Natural killer cell (primary cell): ENCODE measurements at regions not wholly inside any gene's neighbourhood (a gene's known extent, or its start where the extent isn't known, plus 50 kb on each side); places are given as distances from the start of the nearest gene placed in this dataset.

Experiments
- ATAC-seq, 3 donors: fragments of 150-1000 bp in 2 of 3; fragments of 200-7000 bp in 1 of 3; cut with Tn5 transposase; 1 replicate in 1 of 3; 2 replicates in 2 of 3; pipeline ENCODE4 v1.10.0; 2021; ENCODE audit warnings: mild to moderate bottlenecking in 2 of 3, moderate library complexity in 2 of 3
- DNase-seq, 2 donors: peaks; one replicate each; pipeline versions ENCODE4 v3.0.0 to v3.0.0-alpha.2; 2013 to 2021; ENCODE audit warnings: mixed read lengths in 1 of 2
- H3K27ac ChIP-seq: one replicate; pipeline ENCODE4 v1.5.1; 2013; ENCODE audit warnings: mild to moderate bottlenecking, low read length
- H3K27me3 ChIP-seq: one replicate; pipeline ENCODE4 v1.6.1; 2013; ENCODE audit warnings: low read length; ENCODE audit not compliant: control insufficient read depth, insufficient read depth
- H3K36me3 ChIP-seq: one replicate; pipeline ENCODE4 v1.6.1; 2013; ENCODE audit warnings: low read length; ENCODE audit not compliant: control insufficient read depth, insufficient read depth
- H3K4me1 ChIP-seq: one replicate; pipeline ENCODE4 v1.6.1; 2013; ENCODE audit warnings: low read length; ENCODE audit not compliant: control insufficient read depth, insufficient read depth
- H3K4me3 ChIP-seq: one replicate; pipeline ENCODE4 v1.5.1; 2013; ENCODE audit warnings: low read length
- H3K9me3 ChIP-seq: one replicate; pipeline ENCODE4 v1.6.1; 2013; ENCODE audit warnings: low read length; ENCODE audit not compliant: control insufficient read depth, insufficient read depth
- H3K27ac Mint-ChIP-seq, 2 donors: one replicate each; pipeline ENCODE4 v1.8.0; 2022; ENCODE audit warnings: mild to moderate bottlenecking in 2 of 2, mixed read lengths in 2 of 2, moderate library complexity in 1 of 2
- H3K27me3 Mint-ChIP-seq, 2 donors: one replicate each; pipeline ENCODE4 v1.8.0; 2022; ENCODE audit warnings: low read depth in 2 of 2, mixed read lengths in 2 of 2
- H3K36me3 Mint-ChIP-seq: one replicate; pipeline ENCODE4 v1.8.0; 2022; ENCODE audit warnings: mixed read lengths
- H3K4me1 Mint-ChIP-seq, 2 donors: one replicate each; pipeline ENCODE4 v1.8.0; 2022; ENCODE audit warnings: mixed read lengths in 2 of 2
- H3K4me3 Mint-ChIP-seq: one replicate; pipeline ENCODE4 v1.8.0; 2022; ENCODE audit warnings: mild to moderate bottlenecking, moderate library complexity, mixed read lengths
- H3K9me3 Mint-ChIP-seq, 2 donors: one replicate each; pipeline ENCODE4 v1.8.0; 2022; ENCODE audit warnings: mixed read lengths in 2 of 2
- WGBS: methylation state at CpG from one replicate; pipeline ENCODE4 v1.1.7; 2013; ENCODE audit warnings: missing lambda C conversion rate; ENCODE audit not compliant: insufficient coverage; 5-methylcytosine and 5-hydroxymethylcytosine counted together
- intact Hi-C: fragments of 100-400 bp; cut with micrococcal nuclease; formaldehyde crosslinking; loops from one replicate; pipeline ENCODE4 v1.14.2; 2022
- TF ChIP-seq, protein P1 (sequence below): fragments of 200-600 bp; IDR thresholded peaks from one replicate; pipeline ENCODE4 v1.8.0; 2022; ENCODE audit warnings: antibody characterized with exemption

DNA sequence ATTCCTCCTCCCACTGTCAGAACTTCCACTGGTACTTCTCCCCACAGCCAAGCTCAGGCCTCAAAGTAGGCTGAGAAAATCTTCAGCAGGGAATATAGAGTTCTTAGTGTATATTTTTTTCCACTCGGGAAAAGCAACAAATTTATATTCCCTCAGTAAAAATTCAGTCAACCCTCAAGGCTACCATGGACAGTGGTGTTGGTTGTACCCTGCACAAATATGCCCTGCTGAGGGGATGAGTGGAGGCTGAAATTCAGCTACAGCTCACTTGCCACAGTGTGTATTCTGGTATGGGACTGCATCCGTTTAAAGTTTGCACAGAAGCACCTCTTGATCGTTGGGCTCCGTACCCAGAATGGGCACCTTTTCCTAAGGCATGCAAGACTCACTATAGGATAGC lies 90.8 kb upstream of the LGALSL start:
- no peaks in the 10 kb centered on the region for H3K4me1 ChIP-seq
- WGBS: 79% methylated on average over 4 of the region's 4 CpGs
- TF ChIP-seq, protein P1, sequence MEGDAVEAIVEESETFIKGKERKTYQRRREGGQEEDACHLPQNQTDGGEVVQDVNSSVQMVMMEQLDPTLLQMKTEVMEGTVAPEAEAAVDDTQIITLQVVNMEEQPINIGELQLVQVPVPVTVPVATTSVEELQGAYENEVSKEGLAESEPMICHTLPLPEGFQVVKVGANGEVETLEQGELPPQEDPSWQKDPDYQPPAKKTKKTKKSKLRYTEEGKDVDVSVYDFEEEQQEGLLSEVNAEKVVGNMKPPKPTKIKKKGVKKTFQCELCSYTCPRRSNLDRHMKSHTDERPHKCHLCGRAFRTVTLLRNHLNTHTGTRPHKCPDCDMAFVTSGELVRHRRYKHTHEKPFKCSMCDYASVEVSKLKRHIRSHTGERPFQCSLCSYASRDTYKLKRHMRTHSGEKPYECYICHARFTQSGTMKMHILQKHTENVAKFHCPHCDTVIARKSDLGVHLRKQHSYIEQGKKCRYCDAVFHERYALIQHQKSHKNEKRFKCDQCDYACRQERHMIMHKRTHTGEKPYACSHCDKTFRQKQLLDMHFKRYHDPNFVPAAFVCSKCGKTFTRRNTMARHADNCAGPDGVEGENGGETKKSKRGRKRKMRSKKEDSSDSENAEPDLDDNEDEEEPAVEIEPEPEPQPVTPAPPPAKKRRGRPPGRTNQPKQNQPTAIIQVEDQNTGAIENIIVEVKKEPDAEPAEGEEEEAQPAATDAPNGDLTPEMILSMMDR: no peak
- no peak overlapping the region for H3K27ac Mint-ChIP-seq
- no peaks in the 10 kb centered on the region for H3K9me3 ChIP-seq
- no peak for DNase-seq
- H3K4me3 Mint-ChIP-seq: no peak overlapping the region
- H3K36me3 Mint-ChIP-seq: no peaks in the 10 kb centered on the region
- no peak for ATAC-seq
- H3K4me1 Mint-ChIP-seq: no peaks in the 10 kb centered on the region
- no peaks in the 10 kb centered on the region for H3K36me3 ChIP-seq
- no peaks in the 10 kb centered on the region for H3K9me3 Mint-ChIP-seq
- no peaks in the 10 kb centered on the region for H3K27me3 ChIP-seq
- intact Hi-C loops: no loop called here
- peaks cover 13 to 34% of the 10 kb centered on the region in 2 donors for H3K27me3 Mint-ChIP-seq
- no peak overlapping the region for H3K27ac ChIP-seq
- H3K4me3 ChIP-seq: no peak overlapping the region

DNA sequence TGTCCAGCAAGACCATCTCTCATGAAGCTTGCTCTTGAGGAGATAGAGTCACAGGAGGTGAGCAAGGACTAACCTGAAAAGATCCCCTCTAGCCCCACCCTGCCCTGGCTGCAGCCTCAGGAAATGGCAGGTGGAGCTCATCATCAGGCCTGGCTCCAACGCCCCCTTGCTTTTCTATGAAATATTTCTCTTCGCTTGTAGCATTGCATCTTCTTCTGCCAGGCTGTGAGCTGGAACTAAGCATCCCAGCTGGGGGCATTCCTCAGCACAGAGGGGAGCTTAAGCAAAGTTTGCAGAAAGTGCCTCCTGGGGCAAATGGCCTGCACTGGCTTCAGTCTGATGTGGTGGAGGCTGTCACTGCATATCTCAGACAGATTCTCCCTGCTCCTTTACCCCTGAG lies 90.1 kb upstream of the LGALSL start:
- intact Hi-C loops: no loop called here
- no peaks in the 10 kb centered on the region for H3K4me1 ChIP-seq
- Mint-ChIP-seq H3K36me3 (no peaks in the 10 kb centered on the region), H3K4me3 (no peak overlapping the region), H3K27ac (no peak overlapping the region), H3K4me1 (no peaks in the 10 kb centered on the region), H3K9me3 (no peaks in the 10 kb centered on the region), H3K27me3 (peaks cover 11 to 34% of the 10 kb centered on the region in 2 donors)
- WGBS: 86% methylated on average over 2 of the region's 2 CpGs
- H3K27me3 ChIP-seq: no peaks in the 10 kb centered on the region
- no peaks in the 10 kb centered on the region for H3K36me3 ChIP-seq
- no peaks in the 10 kb centered on the region for H3K9me3 ChIP-seq
- ATAC-seq: no peak
- TF ChIP-seq, protein P1: no peak
- H3K4me3 ChIP-seq: no peak overlapping the region
- no peak overlapping the region for H3K27ac ChIP-seq
- no peak for DNase-seq

DNA sequence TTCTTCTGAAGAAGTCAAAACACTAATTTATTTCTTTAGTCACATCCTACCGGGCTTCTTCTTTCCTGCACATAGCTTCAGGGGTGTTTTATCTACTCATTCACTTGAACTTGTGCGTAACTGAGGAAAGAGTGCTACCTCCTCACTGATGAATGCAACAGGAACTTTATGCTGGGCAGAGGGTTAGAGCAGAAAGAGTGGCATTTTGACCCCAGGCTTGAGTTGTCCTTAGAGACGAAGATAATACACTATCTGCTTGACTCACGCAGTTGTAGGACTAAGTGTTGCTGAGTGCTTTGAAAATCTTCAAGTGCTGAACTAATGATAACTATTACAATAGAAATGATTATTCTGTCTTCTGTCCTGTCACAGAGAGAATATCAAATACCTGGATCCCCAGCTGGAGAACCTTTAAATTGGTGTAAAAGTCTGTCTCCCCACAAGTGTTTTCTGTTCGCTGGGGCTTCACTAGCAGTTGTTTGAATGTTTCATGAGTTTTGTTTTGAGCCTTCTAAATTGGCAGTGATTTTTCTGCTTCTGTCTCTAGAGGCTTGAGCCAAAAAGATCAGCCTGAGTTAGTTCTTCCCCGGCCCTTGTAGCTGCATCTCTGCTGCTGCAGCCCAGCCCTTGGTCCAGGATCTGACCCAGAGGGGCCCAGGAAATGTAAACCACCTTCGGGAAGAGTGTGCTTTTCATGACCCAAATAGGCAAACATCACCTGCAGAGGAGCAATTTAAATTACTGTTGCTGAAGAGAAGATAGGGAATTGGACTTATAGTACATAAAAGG lies 86.3 kb upstream of the LGALSL start:
- no peaks in the 10 kb centered on the region for H3K36me3 ChIP-seq
- Mint-ChIP-seq H3K27me3 (peaks cover 4 to 13% of the 10 kb centered on the region in 2 donors), H3K36me3 (no peaks in the 10 kb centered on the region), H3K27ac (no peak overlapping the region), H3K4me3 (no peak overlapping the region), H3K4me1 (no peaks in the 10 kb centered on the region), H3K9me3 (no peaks in the 10 kb centered on the region)
- intact Hi-C loops: no loop called here
- TF ChIP-seq, protein P1: no peak
- no peak for ATAC-seq
- H3K27me3 ChIP-seq: no peaks in the 10 kb centered on the region
- no peak overlapping the region for H3K4me3 ChIP-seq
- no peak for DNase-seq
- H3K27ac ChIP-seq: no peak overlapping the region
- 89% methylated on average over 6 of the region's 7 CpGs for WGBS
- no peaks in the 10 kb centered on the region for H3K9me3 ChIP-seq
- H3K4me1 ChIP-seq: no peaks in the 10 kb centered on the region

DNA sequence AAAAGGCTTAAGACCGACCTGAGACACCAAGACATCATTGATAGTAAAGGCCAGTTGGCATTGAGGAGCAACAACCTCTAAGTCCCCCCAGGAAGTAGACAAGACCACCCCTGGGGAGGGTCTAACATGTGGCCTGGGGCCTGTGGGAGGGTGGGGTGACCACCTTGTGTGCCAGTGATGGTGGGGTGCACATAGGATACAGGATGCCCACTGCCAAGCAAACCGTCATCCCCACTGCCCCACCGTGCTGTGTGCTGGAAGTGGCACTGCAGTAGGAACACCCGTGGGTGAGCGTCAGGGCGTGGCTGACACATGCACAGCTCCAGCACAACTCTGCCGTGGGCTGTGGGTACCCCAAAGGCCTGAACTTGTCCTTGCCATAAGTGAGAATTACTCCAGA lies 84.3 kb upstream of the LGALSL start:
- Mint-ChIP-seq H3K36me3 (no peaks in the 10 kb centered on the region), H3K4me3 (no peak overlapping the region), H3K9me3 (no peaks in the 10 kb centered on the region), H3K4me1 (no peaks in the 10 kb centered on the region), H3K27me3 (peaks cover 4 to 16% of the 10 kb centered on the region in 2 donors), H3K27ac (no peak overlapping the region)
- H3K4me1 ChIP-seq: no peaks in the 10 kb centered on the region
- 82% methylated on average over 7 of the region's 7 CpGs for WGBS
- intact Hi-C loops: no loop called here
- H3K4me3 ChIP-seq: no peak overlapping the region
- H3K36me3 ChIP-seq: no peaks in the 10 kb centered on the region
- ATAC-seq (no peak), DNase-seq (no peak)
- H3K27ac ChIP-seq: no peak overlapping the region
- no peaks in the 10 kb centered on the region for H3K27me3 ChIP-seq
- TF ChIP-seq, protein P1: no peak
- H3K9me3 ChIP-seq: no peaks in the 10 kb centered on the region
